Liver (tissue), 7 donors: ENCODE measurements at regions not wholly inside any gene's neighbourhood (a gene's known extent, or its start where the extent isn't known, plus 50 kb on each side); places are given as distances from the start of the nearest gene placed in this dataset.
"Not testable (repeated sequence)": the region's sequence is repeated elsewhere in the genome, so short reads cannot be mapped to it uniquely, and the experiment has no call there.

Experiments used
- DNase-seq: peaks from one replicate; pipeline ENCODE4 v3.0.0-alpha.2; 2017; ENCODE audit warnings: low spot score
- H3K27ac ChIP-seq, 2 donors: one replicate each; pipeline ENCODE4 v1.7.0; 2013; ENCODE audit warnings: inconsistent platforms in 2 of 2, low read length in 2 of 2, control low read depth in 1 of 2, low read depth in 1 of 2, mild to moderate bottlenecking in 1 of 2
- H3K27me3 ChIP-seq, 4 donors: one replicate each; pipeline versions ENCODE4 v1.6.1 to v1.7.0; 2013; ENCODE audit warnings: low read length in 3 of 4, inconsistent platforms in 1 of 4, mild to moderate bottlenecking in 1 of 4, moderate library complexity in 1 of 4; ENCODE audit not compliant: control insufficient read depth in 4 of 4, insufficient read depth in 4 of 4
- H3K36me3 ChIP-seq, 4 donors: one replicate each; pipeline versions ENCODE4 v1.6.1 to v1.7.0; 2013; ENCODE audit warnings: low read length in 3 of 4, mild to moderate bottlenecking in 3 of 4, low read depth in 1 of 4, moderate library complexity in 1 of 4; ENCODE audit not compliant: control insufficient read depth in 4 of 4, insufficient read depth in 3 of 4
- H3K4me1 ChIP-seq, 4 donors: one replicate each; pipeline versions ENCODE4 v1.6.1 to v1.7.0; 2013; ENCODE audit warnings: low read length in 3 of 4, mild to moderate bottlenecking in 3 of 4, moderate library complexity in 1 of 4; ENCODE audit not compliant: control insufficient read depth in 4 of 4, insufficient read depth in 4 of 4
- H3K4me3 ChIP-seq, 3 donors: one replicate each; pipeline versions ENCODE4 v1.6.1 to v1.7.0; 2013; ENCODE audit warnings: low read length in 3 of 3, control low read depth in 1 of 3, low read depth in 1 of 3, mild to moderate bottlenecking in 1 of 3
- H3K9ac ChIP-seq, 2 donors: one replicate each; pipeline ENCODE4 v1.7.0; 2013; ENCODE audit warnings: low read length in 2 of 2, mild to moderate bottlenecking in 2 of 2, moderate library complexity in 2 of 2, control low read depth in 1 of 2, low read depth in 1 of 2
- H3K9me3 ChIP-seq, 4 donors: one replicate each; pipeline versions ENCODE4 v1.6.1 to v1.7.0; 2013; ENCODE audit warnings: low read length in 3 of 4; ENCODE audit not compliant: control insufficient read depth in 4 of 4
- EGR1 ChIP-seq, 2 donors: IDR thresholded peaks; 2 replicates each; pipeline ENCODE4 v1.6.1; 2016 to 2018; ENCODE audit warnings: antibody characterized with exemption in 2 of 2, low read depth in 2 of 2
- FOXA1 ChIP-seq: IDR thresholded peaks from 2 replicates; pipeline ENCODE4 v1.6.1; 2016; ENCODE audit warnings: antibody characterized with exemption
- GABPA ChIP-seq, 2 donors: IDR thresholded peaks in 1 of 2; conservative IDR thresholded peaks in 1 of 2; 2 replicates each; pipeline ENCODE4 v1.6.1; 2016; ENCODE audit warnings: antibody characterized with exemption in 2 of 2, mild to moderate bottlenecking in 1 of 2, moderate library complexity in 1 of 2
- JUND ChIP-seq, 2 donors: IDR thresholded peaks; 2 replicates each; pipeline ENCODE4 v1.6.1; 2016; ENCODE audit warnings: antibody characterized with exemption in 2 of 2
- NR2F2 ChIP-seq: IDR thresholded peaks from 2 replicates; pipeline ENCODE4 v1.6.1; 2016; ENCODE audit warnings: antibody characterized with exemption
- RAD21 ChIP-seq, 2 donors: IDR thresholded peaks; 2 replicates each; pipeline ENCODE4 v1.6.1; 2016; ENCODE audit warnings: antibody characterized with exemption in 2 of 2, mild to moderate bottlenecking in 2 of 2
- SP1 ChIP-seq: IDR thresholded peaks from 2 replicates; pipeline ENCODE4 v1.6.1; 2018; ENCODE audit warnings: antibody characterized with exemption, mild to moderate bottlenecking
- YY1 ChIP-seq: IDR thresholded peaks from 2 replicates; pipeline ENCODE4 v1.6.1; 2016; ENCODE audit warnings: antibody characterized with exemption, mild to moderate bottlenecking
- WGBS: extraction: QIAGEN DNeasy Blood & Tissue Kit; methylation state at CpG from one replicate; pipeline ENCODE4 v1.1.7; 2013; 5-methylcytosine and 5-hydroxymethylcytosine counted together
- TF ChIP-seq, protein P1 (sequence below): IDR thresholded peaks from 2 replicates; pipeline ENCODE4 v1.6.1; 2016; ENCODE audit warnings: antibody characterized with exemption
- TF ChIP-seq, protein P2 (sequence below): IDR thresholded peaks from 2 replicates; pipeline ENCODE4 v1.6.1; 2016; ENCODE audit warnings: antibody characterized with exemption
- TF ChIP-seq, protein P3 (sequence below): IDR thresholded peaks from 2 replicates; pipeline ENCODE4 v1.6.1; 2016; ENCODE audit warnings: antibody characterized with exemption
- donor health status: healthy.
- donor health status: healthy.
- donor health status: healthy.
- donor health status: healthy.

DNA sequence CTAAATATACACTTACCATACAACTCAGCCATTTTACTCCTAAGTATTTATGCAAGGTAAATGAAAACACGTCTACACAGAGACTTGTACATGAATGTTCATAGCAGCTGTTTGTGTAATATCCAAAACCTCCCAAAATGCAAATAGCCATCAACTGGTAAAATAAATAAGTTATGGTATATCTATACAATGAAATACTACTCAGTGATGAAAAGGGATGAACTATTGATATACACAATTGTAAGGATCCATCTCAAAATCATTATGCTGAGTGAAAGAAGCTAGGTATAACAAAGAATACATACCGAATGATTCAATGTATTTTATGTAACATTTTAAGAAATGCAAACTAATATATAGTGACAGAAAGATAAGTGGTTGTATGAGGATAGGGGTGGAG, 149.8 kb upstream of the TNFSF11 start (continued):
- TF ChIP-seq, protein P1, sequence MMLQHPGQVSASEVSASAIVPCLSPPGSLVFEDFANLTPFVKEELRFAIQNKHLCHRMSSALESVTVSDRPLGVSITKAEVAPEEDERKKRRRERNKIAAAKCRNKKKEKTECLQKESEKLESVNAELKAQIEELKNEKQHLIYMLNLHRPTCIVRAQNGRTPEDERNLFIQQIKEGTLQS: no peak
- no peak for TF ChIP-seq EGR1 (IDR thresholded peaks at IDR 0.05; ENCODE audit: low read depth in 2 of 2)

- H3K27ac ChIP-seq: no peak overlapping the region
- H3K9ac ChIP-seq: no peak overlapping the region
- no peaks in the 10 kb centered on the region for H3K27me3 ChIP-seq
- H3K4me1 ChIP-seq: no peaks in the 10 kb centered on the region
- WGBS: 92% methylated on average over 1 of the region's 1 CpG
- H3K4me3 ChIP-seq: peak overlapping the region in 1 of 3 donors; percentile 25
- no peak for DNase-seq
- peaks cover 2 to 10% (median 5%) of the 10 kb centered on the region in 4 donors for H3K9me3 ChIP-seq
- H3K36me3 ChIP-seq: no peaks in the 10 kb centered on the region
- TF ChIP-seq, protein P2, sequence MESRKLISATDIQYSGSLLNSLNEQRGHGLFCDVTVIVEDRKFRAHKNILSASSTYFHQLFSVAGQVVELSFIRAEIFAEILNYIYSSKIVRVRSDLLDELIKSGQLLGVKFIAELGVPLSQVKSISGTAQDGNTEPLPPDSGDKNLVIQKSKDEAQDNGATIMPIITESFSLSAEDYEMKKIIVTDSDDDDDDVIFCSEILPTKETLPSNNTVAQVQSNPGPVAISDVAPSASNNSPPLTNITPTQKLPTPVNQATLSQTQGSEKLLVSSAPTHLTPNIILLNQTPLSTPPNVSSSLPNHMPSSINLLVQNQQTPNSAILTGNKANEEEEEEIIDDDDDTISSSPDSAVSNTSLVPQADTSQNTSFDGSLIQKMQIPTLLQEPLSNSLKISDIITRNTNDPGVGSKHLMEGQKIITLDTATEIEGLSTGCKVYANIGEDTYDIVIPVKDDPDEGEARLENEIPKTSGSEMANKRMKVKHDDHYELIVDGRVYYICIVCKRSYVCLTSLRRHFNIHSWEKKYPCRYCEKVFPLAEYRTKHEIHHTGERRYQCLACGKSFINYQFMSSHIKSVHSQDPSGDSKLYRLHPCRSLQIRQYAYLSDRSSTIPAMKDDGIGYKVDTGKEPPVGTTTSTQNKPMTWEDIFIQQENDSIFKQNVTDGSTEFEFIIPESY: no peak
- TF ChIP-seq JUND (IDR thresholded peaks at IDR 0.05) (no peak), FOXA1 (no peak), NR2F2 (no peak), SP1 (no peak), EGR1 (IDR thresholded peaks at IDR 0.05; ENCODE audit: low read depth in 2 of 2) (no peak), GABPA (IDR thresholded peaks at IDR 0.05 in 1 of 2, conservative IDR thresholded peaks at IDR 0.05 in 1 of 2) (no peak), RAD21 (IDR thresholded peaks at IDR 0.05) (no peak), YY1 (no peak)
- TF ChIP-seq, protein P3, sequence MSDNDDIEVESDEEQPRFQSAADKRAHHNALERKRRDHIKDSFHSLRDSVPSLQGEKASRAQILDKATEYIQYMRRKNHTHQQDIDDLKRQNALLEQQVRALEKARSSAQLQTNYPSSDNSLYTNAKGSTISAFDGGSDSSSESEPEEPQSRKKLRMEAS: no peak
Observed at GRCh38 chr13:42445354-42445753, 128.6 kb upstream of the TNFSF11 start.

DNA sequence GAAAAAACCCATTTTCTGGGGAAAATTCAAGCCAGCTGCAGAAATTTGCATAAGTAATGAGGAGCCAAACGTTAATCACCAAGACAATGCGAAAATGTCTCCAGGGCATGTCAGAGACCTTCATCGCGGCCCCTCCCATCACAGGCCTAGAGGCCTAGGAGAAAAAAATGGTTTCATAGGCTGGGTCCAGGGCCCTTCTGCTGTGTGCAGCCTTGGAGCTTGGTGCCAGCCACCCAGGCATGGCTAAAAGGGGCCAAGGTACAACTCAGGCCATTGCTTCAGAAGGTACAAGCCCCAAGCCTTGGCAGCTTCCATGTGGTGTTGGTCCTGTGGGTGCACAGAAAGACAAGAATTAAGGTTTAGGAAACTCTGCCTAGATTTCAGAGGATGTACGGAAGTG, 127.4 kb upstream of the TNFSF11 start:
- not testable (repeated sequence) for H3K4me1 ChIP-seq, DNase-seq, H3K27me3 ChIP-seq, H3K9me3 ChIP-seq, H3K36me3 ChIP-seq, H3K4me3 ChIP-seq, H3K9ac ChIP-seq, H3K27ac ChIP-seq
- WGBS: 70% methylated on average over 5 of the region's 5 CpGs

GRCh38 chr13:42453091-42453645, 120.8 kb upstream of the TNFSF11 start:
- Histone ChIP-seq H3K9me3 (no peaks in the 10 kb centered on the region), H3K9ac (no peak overlapping the region), H3K4me3 (no peak overlapping the region), H3K27me3 (no peaks in the 10 kb centered on the region), H3K27ac (no peak overlapping the region), H3K4me1 (no peaks in the 10 kb centered on the region), H3K36me3 (no peaks in the 10 kb centered on the region)
- TF ChIP-seq NR2F2 (no peak), YY1 (no peak), SP1 (no peak), EGR1 (IDR thresholded peaks at IDR 0.05; ENCODE audit: low read depth in 2 of 2) (no peak)
- TF ChIP-seq, protein P1: no peak
- DNase-seq: no peak
- 96% methylated on average over 11 of the region's 11 CpGs for WGBS
